IPS-20b (cell line): ENCODE measurements at regions not wholly inside any gene's neighbourhood (a gene's known extent, or its start where the extent isn't known, plus 50 kb on each side); places are given as distances from the start of the nearest gene placed in this dataset.
"Not testable (repeated sequence)": the region's sequence is repeated elsewhere in the genome, so short reads cannot be mapped to it uniquely, and the experiment has no call there.

ENCODE experiments used
- H3K27ac ChIP-seq: one replicate; pipeline ENCODE4 v1.5.1; 2013; ENCODE audit warnings: low read length
- H3K27me3 ChIP-seq: 2 replicates; pipeline ENCODE4 v1.6.1; 2013; ENCODE audit warnings: mild to moderate bottlenecking, low read length, inconsistent platforms; ENCODE audit not compliant: insufficient read depth
- H3K36me3 ChIP-seq: 2 replicates; pipeline ENCODE4 v1.6.1; 2013; ENCODE audit warnings: low read depth, mild to moderate bottlenecking, inconsistent platforms, low read length, moderate library complexity; ENCODE audit not compliant: insufficient read depth
- H3K4me1 ChIP-seq: 2 replicates; pipeline ENCODE4 v1.6.1; 2013; ENCODE audit warnings: mild to moderate bottlenecking, control low read depth, inconsistent platforms, low read length, moderate library complexity; ENCODE audit not compliant: insufficient read depth
- H3K4me3 ChIP-seq: 2 replicates; pipeline ENCODE4 v1.5.1; 2013; ENCODE audit warnings: mild to moderate bottlenecking, low read length, inconsistent platforms
- H3K9ac ChIP-seq: 2 replicates; pipeline ENCODE4 v1.6.1; 2013; ENCODE audit warnings: low read depth, mild to moderate bottlenecking, inconsistent platforms, low read length, moderate library complexity
- H3K9me3 ChIP-seq: 2 replicates; pipeline ENCODE4 v1.6.1; 2013; ENCODE audit warnings: mild to moderate bottlenecking, low read depth, low read length, inconsistent platforms; ENCODE audit not compliant: insufficient read depth

DNA sequence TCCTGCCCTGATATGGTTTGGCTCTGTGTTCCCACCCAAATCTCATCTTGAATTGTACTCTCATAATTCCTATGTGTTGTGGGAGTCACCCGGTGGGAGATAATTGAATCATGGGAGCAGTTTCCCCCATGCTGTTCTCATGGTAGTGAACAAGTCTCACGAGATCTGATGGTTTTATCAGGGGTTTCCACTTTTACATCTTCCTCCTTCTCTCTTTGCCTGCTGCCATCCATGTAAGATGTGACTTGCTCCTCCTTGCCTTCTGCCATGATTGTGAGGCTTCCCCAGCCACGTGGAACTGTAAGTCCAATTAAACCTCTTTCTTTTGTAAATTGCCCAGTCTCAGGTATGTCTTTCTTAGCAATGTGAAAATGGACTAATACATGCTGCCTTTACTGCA, 111.9 kb upstream of the STMND1 start:
- not testable (repeated sequence) for H3K4me1 ChIP-seq, H3K36me3 ChIP-seq, H3K27me3 ChIP-seq, H3K9me3 ChIP-seq, H3K27ac ChIP-seq, H3K9ac ChIP-seq, H3K4me3 ChIP-seq

DNA sequence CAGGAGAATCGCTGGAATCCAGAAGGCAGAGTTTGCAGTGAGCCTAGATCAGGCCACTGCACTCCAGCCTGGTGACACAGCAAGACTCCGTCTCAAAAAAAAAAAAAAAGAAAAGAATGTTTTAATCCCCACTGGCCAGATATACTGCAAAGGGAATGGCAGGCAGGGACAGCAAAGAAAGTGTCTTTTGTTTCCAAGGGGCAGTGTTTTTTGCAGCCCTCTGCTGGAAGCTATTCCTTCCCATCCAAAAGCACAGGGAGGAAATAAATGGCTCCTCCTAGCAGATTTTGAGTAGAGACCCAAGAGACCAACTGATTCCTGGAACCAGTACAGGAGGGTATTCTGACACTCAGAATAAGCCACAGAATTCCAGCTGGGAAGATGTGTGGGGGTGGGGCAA, 112.5 kb upstream of the STMND1 start:
- Histone ChIP-seq H3K9me3 (peaks cover 5% of the 10 kb centered on the region; the same call in 1 of the 2 replicates), H3K4me3 (no peak overlapping the region), H3K36me3 (no peaks in the 10 kb centered on the region), H3K27me3 (no peaks in the 10 kb centered on the region), H3K4me1 (no peaks in the 10 kb centered on the region), H3K9ac (no peak overlapping the region), H3K27ac (no peak overlapping the region)

DNA sequence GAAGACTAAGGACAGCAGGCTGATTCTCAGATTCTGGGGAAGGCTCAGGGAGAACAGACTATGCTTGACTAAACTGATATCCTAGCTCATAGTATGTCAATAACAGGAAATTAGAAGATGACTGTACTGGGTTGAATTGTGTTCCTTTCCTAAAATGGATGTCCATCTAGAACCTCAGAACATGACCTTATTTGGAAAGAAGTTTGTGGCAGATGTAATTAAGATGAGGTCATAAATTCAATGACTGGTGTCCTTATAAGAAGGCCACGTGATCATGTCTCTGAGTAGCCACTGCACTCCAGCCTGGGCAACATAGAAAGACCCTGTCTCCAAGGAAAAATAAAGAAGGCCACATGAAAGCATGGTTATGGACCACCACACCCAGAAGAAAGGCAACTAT, 113.9 kb upstream of the STMND1 start:
- H3K9ac ChIP-seq, result no peak overlapping the region
- no peak overlapping the region for H3K27ac ChIP-seq
- no peaks in the 10 kb centered on the region for H3K4me1 ChIP-seq
- no peaks in the 10 kb centered on the region for H3K36me3 ChIP-seq
- no peak overlapping the region for H3K4me3 ChIP-seq
- no peaks in the 10 kb centered on the region for H3K27me3 ChIP-seq
- peaks cover 5% of the 10 kb centered on the region; the same call in 1 of the 2 replicates for H3K9me3 ChIP-seq

DNA sequence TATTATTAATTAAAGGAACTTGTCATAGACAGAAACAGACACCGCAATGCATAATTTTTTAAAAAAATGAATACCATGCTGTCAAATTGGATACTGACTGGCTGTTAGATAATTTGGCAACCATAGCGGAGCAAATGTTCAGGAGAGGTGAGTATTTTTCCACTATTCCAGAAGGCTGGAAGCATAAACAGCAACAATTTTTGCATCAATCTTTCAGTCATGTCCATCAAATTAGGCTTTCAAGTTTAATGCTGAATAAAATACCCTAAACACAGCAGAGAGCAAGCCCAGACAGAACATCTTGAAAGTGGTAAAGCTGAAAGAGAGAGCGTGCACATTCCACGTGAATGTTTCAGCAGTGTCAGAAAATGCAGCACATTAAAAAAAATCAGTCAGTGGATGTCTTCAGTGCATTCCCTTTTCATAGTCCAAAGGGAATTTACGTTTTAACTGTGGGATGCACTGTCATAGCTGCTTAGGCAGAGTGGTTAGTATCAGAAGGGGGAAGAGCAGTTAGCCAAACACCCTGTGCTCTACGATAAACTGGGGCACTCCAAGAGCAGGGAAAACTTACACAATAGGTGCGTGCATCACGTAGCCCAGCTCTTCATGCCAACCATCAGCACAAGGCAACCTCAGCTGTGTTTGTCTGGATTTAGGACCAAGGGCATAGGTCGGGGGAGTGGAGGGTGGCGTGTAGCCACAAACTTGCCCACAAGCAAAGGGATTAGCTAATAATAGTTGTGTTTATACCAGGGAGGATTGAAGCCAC, 116.2 kb upstream of the STMND1 start:
- peaks cover 5% of the 10 kb centered on the region; the same call in 1 of the 2 replicates for H3K9me3 ChIP-seq
- no peak overlapping the region for H3K27ac ChIP-seq
- H3K4me3 ChIP-seq, result no peak overlapping the region
- H3K36me3 ChIP-seq, result no peaks in the 10 kb centered on the region
- H3K9ac ChIP-seq, result no peak overlapping the region
- H3K4me1 ChIP-seq, result no peaks in the 10 kb centered on the region
- H3K27me3 ChIP-seq, result no peaks in the 10 kb centered on the region

DNA sequence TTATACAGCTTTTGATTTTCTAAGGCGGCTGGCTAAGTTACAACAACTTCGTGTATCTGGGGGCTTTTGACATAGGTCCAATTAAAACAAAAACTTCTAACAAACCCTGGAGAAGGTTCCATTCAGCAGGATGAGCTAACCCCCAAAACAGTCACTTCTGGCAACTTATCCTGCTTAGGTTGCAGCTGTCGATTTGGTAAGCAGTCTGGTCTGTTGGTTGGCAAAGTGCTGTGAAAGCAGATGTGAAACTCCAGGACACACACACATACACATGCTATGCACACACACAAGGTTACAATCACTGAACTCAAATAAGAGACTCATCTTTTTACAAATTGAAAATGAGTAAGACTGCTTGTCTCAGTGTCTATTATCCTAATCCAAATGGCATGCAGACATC, 119.0 kb upstream of the STMND1 start:
- H3K9ac ChIP-seq, result no peak overlapping the region; the same call in 1 of the 2 replicates
- no peaks in the 10 kb centered on the region for H3K36me3 ChIP-seq
- H3K27ac ChIP-seq, result no peak overlapping the region
- H3K9me3 ChIP-seq, result no peaks in the 10 kb centered on the region
- H3K4me1 ChIP-seq, result no peaks in the 10 kb centered on the region
- H3K27me3 ChIP-seq, result no peaks in the 10 kb centered on the region
- no peak overlapping the region for H3K4me3 ChIP-seq

DNA sequence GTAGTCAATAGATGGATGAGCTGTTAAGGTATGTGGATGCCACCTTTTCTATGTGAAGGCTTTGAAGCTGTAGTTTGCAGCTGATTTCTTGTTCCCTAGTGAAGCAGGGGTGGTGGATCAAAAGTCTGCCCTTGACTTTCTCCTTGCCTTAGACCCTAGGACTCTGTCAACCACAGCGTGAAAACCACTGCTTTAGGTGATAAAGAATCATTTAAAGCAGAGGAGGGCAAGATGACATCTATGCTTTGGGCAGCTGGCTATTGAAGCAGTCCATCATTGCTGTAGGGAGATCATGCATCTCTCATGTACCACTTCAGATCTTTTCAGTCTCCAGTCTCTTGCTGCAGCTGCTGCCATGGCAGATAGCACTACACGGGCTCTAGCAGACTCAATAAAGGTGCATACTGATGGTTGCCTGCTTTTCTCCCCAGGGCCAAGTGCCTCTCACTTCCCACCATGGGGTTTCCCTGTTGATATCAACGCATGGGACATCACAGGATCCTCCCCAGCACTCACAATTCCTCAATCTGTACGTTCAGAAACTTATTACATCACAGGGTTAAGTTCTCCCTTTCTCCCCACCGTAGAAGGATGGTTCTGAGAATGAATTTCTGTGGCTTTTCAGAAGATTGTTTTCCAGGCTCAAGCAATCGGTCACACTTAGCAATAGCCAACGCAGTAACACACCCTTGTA, 122.0 kb upstream of the STMND1 start:
- no peaks in the 10 kb centered on the region for H3K4me1 ChIP-seq
- no peak overlapping the region for H3K27ac ChIP-seq
- no peak overlapping the region for H3K9ac ChIP-seq
- H3K9me3 ChIP-seq, result no peaks in the 10 kb centered on the region
- no peaks in the 10 kb centered on the region; the same call in 1 of the 2 replicates for H3K27me3 ChIP-seq
- H3K36me3 ChIP-seq, result no peaks in the 10 kb centered on the region
- no peak overlapping the region for H3K4me3 ChIP-seq

DNA sequence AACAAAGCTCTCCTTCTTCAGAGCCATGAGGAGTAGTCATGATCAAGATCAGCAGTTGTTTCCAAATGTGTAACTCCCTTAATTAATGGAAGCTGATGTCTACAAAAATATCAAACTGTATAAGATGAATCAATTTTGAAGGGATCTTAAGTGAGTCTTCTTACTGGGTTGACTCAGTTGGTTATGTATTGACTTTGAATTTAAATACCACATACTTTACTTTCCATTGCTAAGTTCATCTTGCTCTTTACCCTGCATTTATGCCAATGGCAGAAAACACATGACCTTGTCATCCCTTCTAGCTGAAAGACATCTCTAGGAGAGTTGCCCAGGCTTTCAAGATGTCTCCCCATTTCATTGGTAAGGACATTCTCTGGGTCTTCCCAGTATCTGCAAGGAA, 123.2 kb upstream of the STMND1 start:
- Histone ChIP-seq H3K27me3 (no peaks in the 10 kb centered on the region; the same call in 1 of the 2 replicates), H3K9me3 (no peaks in the 10 kb centered on the region), H3K27ac (no peak overlapping the region)

DNA sequence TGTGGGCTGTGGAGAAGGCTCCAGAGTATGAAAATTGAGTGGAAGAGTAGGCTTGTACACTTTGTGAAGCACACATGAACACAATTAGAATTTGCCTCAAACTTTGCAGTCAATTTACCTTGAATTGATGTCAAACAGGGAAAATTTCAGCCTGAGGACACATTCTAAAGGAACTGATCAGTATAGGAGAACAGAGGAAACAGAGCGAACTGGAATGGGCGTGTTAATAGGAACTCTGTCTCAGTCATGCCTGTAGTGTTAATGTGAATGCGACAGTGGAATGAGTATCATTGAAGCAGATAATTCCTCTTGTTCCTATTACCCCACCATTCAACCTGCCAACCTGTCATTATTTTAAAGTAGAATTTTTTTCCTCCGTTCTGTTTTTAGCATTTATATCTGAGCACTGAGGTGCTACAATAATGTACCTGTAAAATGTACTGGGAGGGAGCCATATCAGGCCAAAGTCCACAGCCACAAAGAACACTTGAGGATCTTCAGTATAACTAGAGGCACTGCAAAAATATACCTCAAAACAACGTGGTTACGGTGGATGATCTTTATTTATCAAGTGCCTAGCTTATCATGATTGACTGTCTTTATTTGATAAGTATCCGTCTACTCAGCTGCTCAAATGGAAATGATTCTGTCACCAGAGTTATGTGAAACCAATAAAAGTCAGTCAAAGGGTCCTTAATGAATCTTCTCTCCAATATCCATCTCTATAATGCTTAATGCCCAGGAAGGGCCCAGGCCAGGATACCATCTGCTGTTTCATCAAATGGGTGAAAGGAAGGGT, 125.3 kb upstream of the STMND1 start:
- Histone ChIP-seq H3K4me3 (no peak overlapping the region), H3K9ac (no peak overlapping the region), H3K27ac (no peak overlapping the region), H3K36me3 (no peaks in the 10 kb centered on the region), H3K9me3 (no peaks in the 10 kb centered on the region), H3K4me1 (no peaks in the 10 kb centered on the region), H3K27me3 (no peaks in the 10 kb centered on the region; the same call in 1 of the 2 replicates)

More for the DNA sequence above, 123.2 kb upstream of the STMND1 start:
- H3K9ac ChIP-seq, result no peak overlapping the region
- no peaks in the 10 kb centered on the region for H3K4me1 ChIP-seq
- H3K4me3 ChIP-seq, result no peak overlapping the region
- H3K36me3 ChIP-seq, result no peaks in the 10 kb centered on the region

DNA sequence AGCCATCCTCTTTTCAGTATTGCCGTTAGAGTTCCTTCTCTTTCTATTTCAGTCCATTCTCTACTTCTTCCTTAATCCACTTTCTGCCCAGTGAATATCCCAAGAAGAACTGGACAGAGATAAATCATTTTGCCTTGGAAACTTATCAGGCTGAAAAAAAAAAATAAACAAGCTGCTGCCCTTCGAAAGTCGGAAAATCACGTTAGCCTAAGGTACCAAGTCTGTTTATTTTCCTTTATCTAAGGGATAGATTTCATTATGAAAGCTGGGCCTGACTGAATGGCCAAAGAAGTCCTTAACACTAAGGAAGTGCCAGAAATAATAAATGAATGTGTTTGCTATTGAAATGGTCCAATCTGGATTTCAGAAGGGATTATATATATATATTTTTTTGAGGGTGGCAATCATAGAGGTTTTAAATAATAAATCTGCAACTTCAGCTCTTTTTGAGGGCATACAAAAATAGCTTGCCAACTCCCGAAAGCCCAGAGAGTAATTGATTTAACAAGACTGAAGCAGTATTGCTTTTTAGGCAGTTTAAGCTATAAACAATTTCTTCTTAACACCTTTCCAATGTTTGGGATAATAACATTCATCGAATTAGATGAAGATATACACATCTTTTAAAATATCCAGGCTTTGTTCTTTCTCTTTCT, 127.0 kb upstream of the STMND1 start:
- Histone ChIP-seq H3K9ac (no peak overlapping the region), H3K27ac (no peak overlapping the region), H3K36me3 (no peaks in the 10 kb centered on the region), H3K27me3 (no peaks in the 10 kb centered on the region; the same call in 1 of the 2 replicates), H3K4me1 (no peaks in the 10 kb centered on the region), H3K9me3 (no peaks in the 10 kb centered on the region), H3K4me3 (no peak overlapping the region)

DNA sequence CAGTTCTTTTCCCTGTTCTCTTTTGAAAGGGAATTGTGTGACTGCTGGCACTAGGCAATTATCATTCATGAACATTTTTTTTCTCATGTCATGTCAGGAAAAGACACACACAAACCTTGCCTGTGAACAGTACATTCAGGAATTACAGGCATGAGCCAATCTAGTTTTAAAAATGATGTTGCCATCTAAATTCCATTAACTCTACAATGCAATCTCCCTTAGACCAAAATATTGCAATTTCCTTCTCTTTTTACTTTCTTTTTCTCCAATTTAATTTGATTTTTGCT, 127.5 kb upstream of the STMND1 start:
- Histone ChIP-seq H3K36me3 (no peaks in the 10 kb centered on the region), H3K27ac (no peak overlapping the region), H3K9ac (no peak overlapping the region), H3K27me3 (no peaks in the 10 kb centered on the region; the same call in 1 of the 2 replicates), H3K9me3 (no peaks in the 10 kb centered on the region), H3K4me1 (no peaks in the 10 kb centered on the region), H3K4me3 (no peak overlapping the region)

DNA sequence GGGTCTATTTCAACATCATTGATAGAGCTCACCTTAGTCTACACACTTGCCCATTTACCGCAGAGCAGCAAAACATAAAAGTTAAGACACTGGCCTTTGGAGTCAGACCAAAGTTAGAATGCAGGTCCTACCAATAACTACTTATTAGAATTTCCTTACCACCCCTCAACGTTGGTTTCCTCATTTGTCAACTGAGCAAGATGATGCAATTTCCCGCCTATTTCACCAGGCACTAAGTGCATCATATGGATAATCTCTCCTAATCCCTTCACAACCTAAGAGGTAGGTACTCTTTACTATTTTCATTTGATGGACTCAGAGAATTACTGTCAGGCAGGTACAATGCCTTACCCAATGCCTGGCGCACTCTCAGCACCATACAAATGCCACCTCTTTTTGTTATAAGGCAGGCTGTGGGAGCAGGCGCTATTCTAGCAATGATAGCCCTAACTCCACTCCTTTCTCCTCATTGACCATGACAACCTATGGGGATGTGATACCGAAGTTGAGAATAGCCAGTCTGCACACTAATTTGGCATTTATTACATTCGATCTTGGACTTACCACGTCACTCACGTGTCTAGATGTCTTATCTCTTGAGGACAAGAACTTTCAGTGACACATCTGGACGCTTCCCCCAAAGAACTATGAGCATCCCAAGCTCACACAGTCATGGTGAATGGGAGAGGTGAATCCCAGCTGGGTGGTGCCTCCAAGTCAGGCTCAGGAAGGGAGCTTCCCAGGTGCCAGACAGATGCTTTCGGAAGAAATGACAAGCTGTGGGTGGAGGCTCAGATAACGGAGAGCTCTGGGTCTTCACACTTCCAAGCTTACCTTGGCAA, 128.1 kb upstream of the STMND1 start:
- H3K9ac ChIP-seq, result no peak overlapping the region
- H3K4me1 ChIP-seq, result no peaks in the 10 kb centered on the region
- H3K4me3 ChIP-seq, result no peak overlapping the region
- no peaks in the 10 kb centered on the region for H3K36me3 ChIP-seq
- no peaks in the 10 kb centered on the region for H3K9me3 ChIP-seq
- no peaks in the 10 kb centered on the region; the same call in 1 of the 2 replicates for H3K27me3 ChIP-seq
- no peak overlapping the region for H3K27ac ChIP-seq
